ENCODE measurements at regions not wholly inside any gene's neighbourhood (a gene's known extent, or its start where the extent isn't known, plus 50 kb on each side); places are given as distances from the start of the nearest gene placed in this dataset.

DNA sequence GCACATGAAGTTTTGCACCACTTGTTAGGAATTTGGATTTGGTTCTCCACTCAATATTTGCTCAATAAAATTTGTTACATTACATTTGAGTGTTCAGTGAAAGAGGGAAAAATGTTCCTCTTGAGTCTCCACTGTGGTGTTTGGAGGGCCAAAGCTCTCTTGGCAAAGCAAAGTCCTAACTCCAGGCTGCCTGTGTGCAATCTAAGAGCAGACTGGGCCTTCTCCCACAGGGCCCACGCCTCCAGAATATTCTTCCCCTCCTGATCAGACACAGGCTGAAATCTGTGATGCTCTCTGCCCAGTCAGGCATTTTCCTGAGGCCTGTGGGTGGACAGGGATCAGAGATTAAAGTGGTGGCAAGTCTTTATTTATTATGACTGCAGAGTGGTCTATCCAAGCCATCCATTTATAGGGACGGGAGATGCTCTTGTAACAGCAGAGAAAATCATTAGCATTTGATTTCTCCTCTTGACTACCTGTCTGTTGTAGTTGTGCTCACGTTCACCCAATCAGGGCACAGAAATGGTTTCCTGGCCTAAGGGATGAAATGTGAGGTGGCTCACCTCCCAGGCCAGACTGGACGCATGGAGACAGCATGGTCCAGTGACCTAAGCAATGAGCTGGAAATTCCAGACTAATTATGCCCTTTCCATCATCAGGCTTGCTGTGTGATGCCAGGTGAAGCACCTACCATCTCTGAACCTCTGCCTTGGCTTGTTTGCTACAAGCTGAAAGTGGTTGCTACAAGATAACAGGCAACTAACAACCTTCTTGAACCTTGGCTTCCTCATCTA is 147.1 kb upstream of the NRBF2 start:
- Histone ChIP-seq H3K4me3 (ENCODE audit: control insufficient read depth in 2 of 3, extremely low read depth in 1 of 3, insufficient read depth in 2 of 3, low read depth in 1 of 3, low read length in 3 of 3) (no peak overlapping the region), H3K4me2 (ENCODE audit: control insufficient read depth, extremely low read depth, insufficient read depth, low read depth, low read length) (no peak overlapping the region), H3K27ac (ENCODE audit: control insufficient read depth, insufficient read depth, low read length) (no peak overlapping the region), H3K27me3 (ENCODE audit: control insufficient read depth, extremely low read depth, insufficient read depth, low read length) (no peaks in the 10 kb centered on the region), H3K36me3 (ENCODE audit: control insufficient read depth in 2 of 2, extremely low read depth in 1 of 2, insufficient read depth in 2 of 2, low read length in 2 of 2) (no peaks in the 10 kb centered on the region), H3K9me1 (ENCODE audit: control insufficient read depth, extremely low read depth, insufficient read depth, low read length) (no peaks in the 10 kb centered on the region), H3K9ac (ENCODE audit: control insufficient read depth, extremely low read depth, insufficient read depth, low read length) (no peak overlapping the region), H3K79me2 (ENCODE audit: control insufficient read depth, insufficient read depth, low read length) (no peaks in the 10 kb centered on the region), H3K4me1 (ENCODE audit: control insufficient read depth, extremely low read depth, insufficient read depth, low read length) (peaks cover 5% of the 10 kb centered on the region), H4K20me1 (ENCODE audit: control insufficient read depth, extremely low read depth, insufficient read depth, low read length) (no peaks in the 10 kb centered on the region), H3K9me3 (ENCODE audit: control insufficient read depth, low read depth, low read length) (no peaks in the 10 kb centered on the region), H2AFZ (ENCODE audit: control insufficient read depth, low read length) (no peak overlapping the region)
- dilution Hi-C loops (cut with MboI; ENCODE audit: extremely low pct_ligation_motif_present, low sequenced_read_pairs), result no loop called here
- DNase-seq (ENCODE audit: low read depth, low spot score) (no peak), FAIRE-seq (no peak)
- TF ChIP-seq EZH2 (IDR thresholded peaks at IDR 0.05; ENCODE audit: low read length), result no peak
- no peak for TF ChIP-seq CTCF (optimal IDR thresholded peaks at IDR 0.05 in 1 of 3, IDR thresholded peaks at IDR 0.05 in 1 of 3, conservative IDR thresholded peaks at IDR 0.05 in 1 of 3; ENCODE audit: extremely low read depth in 1 of 3, insufficient read depth in 2 of 3, low read length in 3 of 3)

GRCh38 chr10:62981096-62981495 is 152.0 kb upstream of the NRBF2 start:
- no peak for DNase-seq (ENCODE audit: low read depth, low spot score)
- no peak overlapping the region for H3K27ac ChIP-seq (ENCODE audit: control insufficient read depth, insufficient read depth, low read length)

More at GRCh38 chr10:62981096-62981495, 152.0 kb upstream of the NRBF2 start:
- Histone ChIP-seq H2AFZ (ENCODE audit: control insufficient read depth, low read length) (no peak overlapping the region), H3K79me2 (ENCODE audit: control insufficient read depth, insufficient read depth, low read length) (no peaks in the 10 kb centered on the region), H3K9me1 (ENCODE audit: control insufficient read depth, extremely low read depth, insufficient read depth, low read length) (no peaks in the 10 kb centered on the region), H3K4me3 (ENCODE audit: control insufficient read depth in 2 of 3, extremely low read depth in 1 of 3, insufficient read depth in 2 of 3, low read depth in 1 of 3, low read length in 3 of 3) (no peak overlapping the region), H3K36me3 (ENCODE audit: control insufficient read depth in 2 of 2, extremely low read depth in 1 of 2, insufficient read depth in 2 of 2, low read length in 2 of 2) (no peaks in the 10 kb centered on the region), H3K27me3 (ENCODE audit: control insufficient read depth, extremely low read depth, insufficient read depth, low read length) (no peaks in the 10 kb centered on the region), H3K4me1 (ENCODE audit: control insufficient read depth, extremely low read depth, insufficient read depth, low read length) (peaks cover 26% of the 10 kb centered on the region), H3K9me3 (ENCODE audit: control insufficient read depth, low read depth, low read length) (no peaks in the 10 kb centered on the region), H4K20me1 (ENCODE audit: control insufficient read depth, extremely low read depth, insufficient read depth, low read length) (no peaks in the 10 kb centered on the region), H3K9ac (ENCODE audit: control insufficient read depth, extremely low read depth, insufficient read depth, low read length) (no peak overlapping the region), H3K4me2 (ENCODE audit: control insufficient read depth, extremely low read depth, insufficient read depth, low read depth, low read length) (no peak overlapping the region)
- TF ChIP-seq CTCF (optimal IDR thresholded peaks at IDR 0.05 in 1 of 3, IDR thresholded peaks at IDR 0.05 in 1 of 3, conservative IDR thresholded peaks at IDR 0.05 in 1 of 3; ENCODE audit: extremely low read depth in 1 of 3, insufficient read depth in 2 of 3, low read length in 3 of 3) (no peak), EZH2 (IDR thresholded peaks at IDR 0.05; ENCODE audit: low read length) (no peak)
- dilution Hi-C loops (cut with MboI; ENCODE audit: extremely low pct_ligation_motif_present, low sequenced_read_pairs), result no loop called here
- no peak for FAIRE-seq

Data from keratinocyte (primary cell).